GM18505 (cell line): ENCODE measurements at regions not wholly inside any gene's neighbourhood (a gene's known extent, or its start where the extent isn't known, plus 50 kb on each side); places are given as distances from the start of the nearest gene placed in this dataset.

Source experiments
- ATAC-seq: cut with Tn5 transposase; IDR thresholded peaks from one replicate; pipeline ENCODE4 v1.9.1; 2021; ENCODE audit not compliant: unreplicated experiment
- POLR2A ChIP-seq: IDR thresholded peaks from 4 replicates; pipeline ENCODE4 v1.6.1; 2011; ENCODE audit warnings: borderline replicate concordance; ENCODE audit not compliant: insufficient read depth, insufficient read length; ENCODE audit errors: extremely low read depth

DNA sequence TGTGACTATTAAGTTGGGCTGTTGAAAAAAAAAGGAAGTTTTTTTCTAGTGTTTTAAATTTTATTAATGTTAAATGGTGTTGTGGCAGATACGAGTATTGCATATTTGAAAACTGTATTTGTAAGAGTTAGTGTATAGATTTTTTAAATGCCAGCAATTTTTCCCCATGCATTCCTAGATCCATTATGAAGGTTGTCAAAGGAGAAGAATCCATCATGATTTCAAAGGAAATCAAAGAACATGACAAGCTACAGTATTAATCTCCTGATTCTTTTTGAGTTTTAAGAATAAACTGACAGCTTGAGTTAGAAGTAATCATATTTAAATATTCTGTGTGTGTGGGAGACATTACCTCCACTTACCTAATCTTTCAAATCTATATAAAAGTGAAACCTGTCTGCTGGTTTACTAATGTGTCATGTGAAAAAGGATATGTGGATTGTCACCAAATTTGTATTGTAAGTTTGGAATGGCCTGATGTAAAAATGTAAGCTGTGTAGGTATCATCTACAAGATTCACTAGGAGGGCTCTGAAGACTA lies 111.0 kb upstream of the HS3ST5 start:
- TF ChIP-seq POLR2A: no peak
- no peak for ATAC-seq

DNA sequence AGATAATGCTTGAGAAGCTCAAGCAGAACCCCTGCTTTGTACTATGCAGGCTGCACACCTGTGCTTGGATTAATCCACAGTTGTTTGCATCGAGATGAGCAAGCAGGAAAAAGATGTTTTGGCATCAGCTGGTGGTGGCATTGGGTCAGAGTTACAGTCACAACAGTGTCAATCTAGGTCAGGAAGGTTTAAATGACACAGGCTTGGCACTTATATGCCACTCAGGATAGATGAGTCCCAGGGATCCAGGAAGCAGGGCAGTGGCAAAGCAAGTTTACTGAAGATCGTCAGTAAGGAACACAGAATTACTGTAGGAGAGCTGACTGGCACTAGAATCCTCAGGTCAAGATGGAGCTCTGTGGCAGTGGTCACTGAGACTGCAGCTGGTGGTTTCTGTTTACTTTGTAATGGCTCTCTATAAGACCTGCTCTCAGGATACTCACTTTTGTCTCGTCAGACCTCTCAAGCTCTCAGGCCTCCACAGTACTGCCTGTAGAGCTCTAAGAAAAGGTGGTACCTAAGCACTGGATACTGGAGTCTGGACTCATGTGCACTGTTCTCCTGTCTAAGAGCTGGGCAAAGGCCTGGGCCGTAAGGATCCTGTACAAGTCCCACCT lies 110.1 kb upstream of the HS3ST5 start:
- TF ChIP-seq POLR2A: no peak
- no peak for ATAC-seq

DNA sequence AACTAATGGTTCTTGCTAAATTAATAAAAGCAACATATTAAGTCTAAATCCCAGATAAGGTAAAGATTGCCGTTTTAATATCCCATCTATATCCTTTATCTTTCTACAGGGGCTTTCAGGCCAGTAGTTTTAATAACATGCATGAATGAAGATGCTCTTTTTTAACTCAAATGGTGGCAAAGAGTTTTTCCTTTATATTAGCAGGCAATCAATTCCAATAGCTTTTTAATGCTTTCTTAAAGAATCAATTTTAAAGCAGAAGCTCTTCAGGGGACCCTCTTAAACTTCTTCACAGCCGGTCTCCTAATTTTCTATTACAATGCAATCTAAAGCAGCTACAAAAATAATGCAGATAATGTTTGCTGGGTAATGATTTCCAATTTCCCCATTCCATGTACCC lies 107.8 kb upstream of the HS3ST5 start:
- no peak for ATAC-seq
- no peak for TF ChIP-seq POLR2A

DNA sequence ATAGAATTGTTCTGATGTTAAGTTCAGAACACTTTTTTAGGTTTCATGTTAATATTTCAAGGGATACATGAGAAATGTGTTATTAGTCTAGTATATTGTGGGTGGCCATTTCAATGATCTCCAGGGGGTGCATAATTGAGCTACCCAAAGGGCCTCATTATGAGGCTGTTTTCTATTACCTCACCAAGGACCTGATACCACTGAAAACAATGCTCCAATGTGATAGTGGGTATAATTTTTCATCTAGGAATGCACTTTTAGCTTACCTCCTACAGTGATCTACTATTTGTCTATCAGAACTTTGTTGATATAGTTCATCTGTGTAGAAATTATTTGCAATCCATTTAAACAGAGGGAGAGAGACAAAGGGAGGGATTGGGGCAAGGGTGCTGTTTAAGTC lies 106.8 kb upstream of the HS3ST5 start:
- no peak for ATAC-seq
- no peak for TF ChIP-seq POLR2A

DNA sequence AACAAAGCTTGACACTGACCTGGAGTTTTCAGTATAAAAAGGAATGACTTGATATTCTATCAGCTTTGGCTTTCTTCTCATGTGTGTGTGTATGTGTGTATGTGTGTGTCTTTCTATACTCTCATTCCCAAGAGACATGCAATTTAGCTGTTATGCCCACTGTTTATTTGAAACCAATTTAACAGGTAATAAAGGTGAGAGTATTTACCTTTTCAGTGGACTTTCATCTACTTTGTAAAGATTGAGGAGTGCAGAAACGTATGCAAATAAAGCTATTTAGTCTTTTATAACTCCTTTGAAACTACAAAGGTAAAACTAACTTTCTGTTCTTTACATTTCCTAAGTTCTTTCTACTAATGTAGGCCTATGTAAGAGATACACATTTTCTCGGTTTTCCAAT lies 103.5 kb upstream of the HS3ST5 start:
- ATAC-seq: no peak

DNA sequence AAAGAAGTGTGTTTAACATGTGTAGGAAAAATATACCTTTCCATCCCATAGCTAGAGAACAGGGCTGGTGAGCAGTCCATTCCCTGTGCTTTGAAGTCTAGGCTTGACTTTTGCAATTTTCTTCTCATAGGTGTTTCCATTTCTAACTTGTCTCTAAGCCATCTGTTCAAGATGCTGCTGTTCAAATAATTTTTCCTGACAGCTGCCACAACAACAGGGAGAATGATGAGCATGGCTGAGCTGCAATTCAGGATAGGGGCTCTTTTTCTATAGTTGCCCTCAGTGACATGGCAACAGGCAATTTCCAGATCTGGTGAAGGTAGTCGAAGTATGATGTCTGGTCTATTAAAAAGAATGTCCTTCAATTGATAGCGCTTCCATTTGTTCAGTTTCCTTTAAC lies 103.0 kb upstream of the HS3ST5 start:
- no peak for TF ChIP-seq POLR2A
- ATAC-seq: no peak

More for the DNA sequence above, 103.5 kb upstream of the HS3ST5 start:
- no peak for TF ChIP-seq POLR2A

DNA sequence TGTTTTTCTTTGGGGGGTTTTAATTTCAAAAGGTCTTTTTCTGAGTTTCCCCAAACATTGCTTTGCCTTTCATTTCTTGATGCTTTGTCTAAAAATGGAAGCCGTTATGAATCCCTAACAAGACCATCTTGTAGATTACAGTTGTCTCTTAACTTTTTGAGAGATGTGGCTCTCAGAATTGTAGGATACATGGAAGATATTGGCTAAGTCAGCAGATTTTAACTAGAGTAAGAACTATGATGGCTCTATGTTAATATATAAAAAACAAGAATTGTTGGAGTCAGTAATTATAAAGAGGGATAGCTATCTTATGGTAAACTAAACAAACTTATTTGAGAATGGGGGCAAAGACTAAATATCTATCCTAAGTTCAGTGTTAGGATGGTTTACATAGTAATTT lies 96.6 kb upstream of the HS3ST5 start:
- TF ChIP-seq POLR2A: no peak
- ATAC-seq: no peak

DNA sequence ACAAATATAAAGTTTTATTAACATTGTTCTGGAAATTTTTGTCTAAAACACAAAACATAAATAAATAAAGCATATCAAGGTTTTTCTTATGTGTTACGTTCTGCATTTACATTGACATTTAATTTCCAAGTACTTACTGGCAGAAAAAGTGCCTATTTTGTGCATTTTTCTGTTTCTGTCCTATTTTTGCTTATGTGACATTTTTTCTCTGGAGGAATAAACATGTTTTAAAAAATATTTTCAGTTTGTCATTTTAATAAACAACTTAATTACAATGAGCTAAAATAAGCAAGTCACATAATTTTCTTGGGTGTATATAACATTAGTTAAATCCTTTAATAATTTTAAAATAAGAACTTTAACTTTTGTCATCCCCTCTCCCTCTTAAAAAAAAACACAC lies 94.4 kb upstream of the HS3ST5 start:
- no peak for TF ChIP-seq POLR2A
- ATAC-seq: no peak

DNA sequence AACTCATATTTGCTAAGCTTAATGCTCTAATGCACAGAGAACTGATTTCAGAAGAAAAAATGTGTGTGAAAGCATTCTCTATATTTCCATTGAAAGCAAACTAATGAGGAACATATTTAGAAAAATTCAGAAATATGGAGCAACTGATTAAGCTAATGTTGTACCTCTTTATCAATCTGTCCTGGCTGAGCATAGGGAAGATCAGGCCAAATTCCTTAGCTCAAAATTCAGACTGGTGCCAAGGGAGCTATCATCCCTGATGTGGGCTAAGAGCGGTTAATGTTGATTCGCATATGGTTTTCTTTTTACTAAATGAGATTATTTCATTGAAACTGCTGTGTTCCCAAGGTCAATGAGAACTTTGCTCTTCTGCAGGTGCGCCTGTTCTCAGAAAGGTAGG lies 93.9 kb upstream of the HS3ST5 start:
- TF ChIP-seq POLR2A: no peak
- ATAC-seq: no peak

DNA sequence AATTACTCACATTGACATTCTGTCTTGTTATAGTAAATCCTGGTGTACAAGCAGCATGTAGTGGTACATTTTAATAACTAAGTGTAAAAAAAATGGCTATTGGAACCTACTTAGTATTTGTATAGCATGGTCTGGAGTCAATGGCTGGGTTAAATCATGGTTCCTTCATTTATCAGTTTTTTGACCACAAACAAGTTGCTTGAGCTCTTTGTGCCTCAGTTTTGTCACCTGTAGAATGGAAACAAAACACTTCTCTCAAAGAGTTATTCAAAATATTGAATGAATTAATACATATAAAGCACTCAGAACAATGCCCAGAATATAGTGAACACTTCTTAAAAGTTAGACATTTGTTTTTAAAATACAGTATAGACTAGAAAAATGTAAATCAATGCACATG lies 93.2 kb upstream of the HS3ST5 start:
- TF ChIP-seq POLR2A: no peak

DNA sequence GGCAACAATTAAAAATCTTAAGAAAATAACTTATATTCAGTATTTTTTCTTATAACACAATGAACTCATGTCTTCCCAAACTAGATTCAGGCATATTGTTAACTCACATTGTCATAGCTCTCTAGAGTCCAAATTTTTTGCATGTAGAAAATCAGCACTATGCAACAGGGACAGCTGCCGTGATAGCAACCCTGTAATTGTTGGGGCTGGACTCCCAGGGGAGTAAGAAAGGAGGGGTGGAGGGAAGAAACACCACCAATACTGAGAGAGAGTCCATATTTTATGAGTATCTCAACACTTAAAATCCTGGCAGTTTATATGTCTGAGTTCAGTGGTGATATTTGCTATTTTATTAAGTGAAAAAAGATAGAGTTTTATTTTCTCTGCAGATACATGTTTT lies 89.6 kb upstream of the HS3ST5 start:
- ATAC-seq: no peak
- no peak for TF ChIP-seq POLR2A

More for the DNA sequence above, 93.2 kb upstream of the HS3ST5 start:
- no peak for ATAC-seq

DNA sequence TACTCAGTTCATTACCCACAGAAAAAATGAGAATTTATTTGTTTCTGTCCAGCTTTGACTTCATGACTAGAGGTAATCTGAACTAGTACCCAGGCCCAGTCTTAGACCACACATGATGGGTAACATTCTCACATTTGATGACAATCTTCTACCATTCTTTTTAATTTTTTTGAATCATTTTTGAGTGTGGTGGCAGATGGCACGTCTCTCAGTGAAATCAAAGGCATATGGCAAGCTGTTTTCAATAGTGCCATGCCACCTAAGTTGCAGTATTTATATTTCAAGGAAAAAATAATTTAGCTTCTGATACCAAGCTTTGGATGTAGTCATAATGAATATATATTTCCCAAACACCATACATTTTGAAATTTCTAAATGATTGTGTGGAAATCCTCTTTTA lies 88.8 kb upstream of the HS3ST5 start:
- TF ChIP-seq POLR2A: no peak
- ATAC-seq: no peak

DNA sequence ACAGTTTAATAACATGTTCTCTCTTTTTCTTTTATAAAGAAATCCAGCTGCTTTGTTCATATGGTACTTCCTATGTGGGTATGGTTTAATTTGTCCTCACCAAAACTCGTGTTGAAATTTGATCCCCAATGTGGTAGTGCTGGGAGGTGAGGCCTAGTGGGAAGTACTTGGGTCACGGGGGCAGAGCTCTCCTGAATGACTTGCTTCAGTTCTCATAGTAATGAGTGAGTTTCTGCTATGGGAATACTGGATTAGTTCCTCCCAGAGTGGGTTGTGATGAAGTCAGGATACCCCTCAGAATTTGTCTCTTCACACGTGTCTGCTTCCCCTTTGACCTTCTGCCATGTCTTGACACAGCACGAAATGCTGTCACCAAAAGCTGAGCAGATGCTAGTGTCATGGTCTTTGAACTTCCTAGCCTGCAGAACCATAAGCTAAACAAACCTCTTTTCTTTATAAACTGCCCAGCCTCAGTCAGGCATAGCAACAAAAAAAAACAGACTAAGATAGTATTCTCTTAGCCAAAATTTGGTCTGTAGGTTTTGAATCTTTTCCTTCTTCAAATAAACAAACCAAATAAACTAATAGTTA lies 87.8 kb upstream of the HS3ST5 start:
- ATAC-seq: no peak
- TF ChIP-seq POLR2A: no peak

DNA sequence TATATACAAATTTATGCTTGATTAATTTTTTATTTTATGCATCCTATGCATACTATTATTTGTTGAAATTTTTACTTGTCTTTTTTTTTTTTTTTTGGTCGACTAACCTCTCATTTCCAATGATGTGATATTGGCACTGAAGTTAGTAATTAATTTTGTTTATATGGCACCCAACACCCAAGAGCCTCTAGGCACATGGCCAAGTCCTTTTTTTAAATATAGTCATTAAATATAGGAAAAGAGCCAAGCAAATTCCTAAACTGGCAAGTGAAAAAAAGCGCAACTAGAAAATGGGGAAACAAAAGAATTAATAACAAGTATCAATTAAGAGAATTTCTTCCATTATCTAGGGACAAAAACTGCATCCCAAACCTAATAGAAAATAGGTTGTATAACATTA lies 85.5 kb upstream of the HS3ST5 start:
- TF ChIP-seq POLR2A: no peak

More for the DNA sequence above, 85.5 kb upstream of the HS3ST5 start:
- ATAC-seq: no peak
